Stimulated activated naive B cell treated with anti-CD40 and anti-IgM and Interleukin-4, amounts not matched to agents 10 μg/mL and 1 μg/mL and 100 μg/mL, for 72 hours (primary cell): ENCODE measurements at regions not wholly inside any gene's neighbourhood (a gene's known extent, or its start where the extent isn't known, plus 50 kb on each side); places are given as distances from the start of the nearest gene placed in this dataset.
A peak's percentile ranks its signal among the peaks of the same experiment; 100 is the strongest.
"Not testable (repeated sequence)": the region's sequence is repeated elsewhere in the genome, so short reads cannot be mapped to it uniquely, and the experiment has no call there.

Experiments
- ATAC-seq, 2 donors: fragments of 150-1000 bp; cut with Tn5 transposase; replicated peaks; 2 replicates each; pipeline ENCODE4 v1.10.0; 2021; ENCODE audit warnings: moderate library complexity in 1 of 2
- DNase-seq: peaks from one replicate; pipeline ENCODE4 v3.0.0; 2021
- H3K27ac Mint-ChIP-seq: one replicate; pipeline ENCODE4 v1.8.0; 2022; ENCODE audit warnings: mild to moderate bottlenecking, mixed read lengths
- H3K27me3 Mint-ChIP-seq, 2 donors: one replicate each; pipeline ENCODE4 v1.8.0; 2022; ENCODE audit warnings: mixed read lengths in 2 of 2
- H3K36me3 Mint-ChIP-seq, 2 donors: one replicate each; pipeline ENCODE4 v1.8.0; 2022; ENCODE audit warnings: mixed read lengths in 2 of 2, mild to moderate bottlenecking in 1 of 2
- H3K4me1 Mint-ChIP-seq, 2 donors: one replicate each; pipeline ENCODE4 v1.8.0; 2022; ENCODE audit warnings: mixed read lengths in 2 of 2, mild to moderate bottlenecking in 1 of 2
- H3K4me3 Mint-ChIP-seq, 2 donors: one replicate each; pipeline ENCODE4 v1.8.0; 2022; ENCODE audit warnings: mild to moderate bottlenecking in 2 of 2, mixed read lengths in 2 of 2, moderate library complexity in 1 of 2
- H3K9me3 Mint-ChIP-seq, 2 donors: one replicate each; pipeline ENCODE4 v1.8.0; 2022; ENCODE audit warnings: mixed read lengths in 2 of 2, mild to moderate bottlenecking in 1 of 2

GRCh38 chr1:90864681-90865080 is 147.6 kb upstream of the BARHL2 start:
- no peaks in the 10 kb centered on the region for H3K4me1 Mint-ChIP-seq
- H3K27ac Mint-ChIP-seq = no peak overlapping the region
- ATAC-seq (no peak), DNase-seq (no peak)
- peaks cover 0 to 4% of the 10 kb centered on the region in 2 donors for H3K36me3 Mint-ChIP-seq
- H3K27me3 Mint-ChIP-seq = peaks cover 0 to 6% of the 10 kb centered on the region in 2 donors
- H3K4me3 Mint-ChIP-seq = no peak overlapping the region
- peaks cover 10 to 13% of the 10 kb centered on the region in 2 donors for H3K9me3 Mint-ChIP-seq

GRCh38 chr1:90862782-90863181 is 145.7 kb upstream of the BARHL2 start:
- peaks cover 10 to 13% of the 10 kb centered on the region in 2 donors for H3K9me3 Mint-ChIP-seq
- peaks cover 0 to 4% of the 10 kb centered on the region in 2 donors for H3K36me3 Mint-ChIP-seq
- H3K27me3 Mint-ChIP-seq = peaks cover 0 to 7% of the 10 kb centered on the region in 2 donors
- H3K27ac Mint-ChIP-seq = no peak overlapping the region
- ATAC-seq (no peak), DNase-seq (no peak)
- H3K4me1 Mint-ChIP-seq = no peaks in the 10 kb centered on the region
- H3K4me3 Mint-ChIP-seq = no peak overlapping the region

- not testable (repeated sequence) for H3K4me3 Mint-ChIP-seq, H3K36me3 Mint-ChIP-seq, H3K4me1 Mint-ChIP-seq, H3K27ac Mint-ChIP-seq, DNase-seq, ATAC-seq
- Mint-ChIP-seq H3K27me3 (peaks cover 4 to 14% of the 10 kb centered on the region in 2 donors), H3K9me3 (peaks cover 10 to 13% of the 10 kb centered on the region in 2 donors)
Measured at GRCh38 chr1:90861421-90861820, 144.3 kb upstream of the BARHL2 start.

GRCh38 chr1:90856463-90857007 is 139.4 kb upstream of the BARHL2 start:
- Mint-ChIP-seq H3K27me3 (peaks cover 23 to 47% of the 10 kb centered on the region in 2 donors), H3K27ac (no peak overlapping the region), H3K4me3 (no peak overlapping the region)

GRCh38 chr1:90854397-90854924 is 137.4 kb upstream of the BARHL2 start:
- Mint-ChIP-seq H3K4me3 (no peak overlapping the region), H3K27ac (no peak overlapping the region), H3K36me3 (no peaks in the 10 kb centered on the region), H3K27me3 (peaks cover 30 to 55% of the 10 kb centered on the region in 2 donors), H3K9me3 (no peaks in the 10 kb centered on the region), H3K4me1 (peaks cover 6 to 13% of the 10 kb centered on the region in 2 donors)
- ATAC-seq (no peak), DNase-seq (no peak)

More at GRCh38 chr1:90856463-90857007, 139.4 kb upstream of the BARHL2 start:
- ATAC-seq = no peak
- peaks cover 5 to 7% of the 10 kb centered on the region in 2 donors for H3K9me3 Mint-ChIP-seq
- no peaks in the 10 kb centered on the region for H3K4me1 Mint-ChIP-seq
- no peak for DNase-seq
- H3K36me3 Mint-ChIP-seq = no peaks in the 10 kb centered on the region

GRCh38 chr1:90851711-90852050 is 134.6 kb upstream of the BARHL2 start:
- Mint-ChIP-seq H3K36me3 (no peaks in the 10 kb centered on the region), H3K27me3 (peaks cover 43 to 65% of the 10 kb centered on the region in 2 donors)
- peak in 1 of 2 donors; percentile 3 for ATAC-seq

GRCh38 chr1:90850898-90851710 is 134.0 kb upstream of the BARHL2 start:
- no peaks in the 10 kb centered on the region for H3K9me3 Mint-ChIP-seq
- H3K36me3 Mint-ChIP-seq = no peaks in the 10 kb centered on the region
- peak; percentile 97 to 98 for ATAC-seq
- H3K27me3 Mint-ChIP-seq = peaks cover 40 to 59% of the 10 kb centered on the region in 2 donors
- DNase-seq = peak; percentile 48
- H3K4me1 Mint-ChIP-seq = peaks cover 6 to 13% of the 10 kb centered on the region in 2 donors
- peak overlapping the region; percentile 67 for H3K27ac Mint-ChIP-seq
- peak overlapping the region; percentile 87 to 88 for H3K4me3 Mint-ChIP-seq

More at GRCh38 chr1:90851711-90852050, 134.6 kb upstream of the BARHL2 start:
- Mint-ChIP-seq H3K4me1 (peaks cover 6 to 13% of the 10 kb centered on the region in 2 donors), H3K9me3 (no peaks in the 10 kb centered on the region), H3K4me3 (peak overlapping the region; percentile 87 to 88), H3K27ac (no peak overlapping the region)
- DNase-seq = no peak

- ATAC-seq = no peak
- no peak for DNase-seq
- Mint-ChIP-seq H3K27ac (peak overlapping the region; percentile 67), H3K4me3 (peak overlapping the region; percentile 87 to 88), H3K27me3 (peaks cover 37 to 54% of the 10 kb centered on the region in 2 donors), H3K4me1 (peaks cover 6 to 13% of the 10 kb centered on the region in 2 donors), H3K9me3 (no peaks in the 10 kb centered on the region), H3K36me3 (no peaks in the 10 kb centered on the region)
Measured at GRCh38 chr1:90850181-90850897, 133.2 kb upstream of the BARHL2 start.

GRCh38 chr1:90841473-90841872 is 124.4 kb upstream of the BARHL2 start:
- Mint-ChIP-seq H3K9me3 (peaks cover 0 to under 1% of the 10 kb centered on the region in 2 donors), H3K4me3 (no peak overlapping the region), H3K27ac (no peak overlapping the region), H3K4me1 (peaks cover 6 to 8% of the 10 kb centered on the region in 2 donors), H3K27me3 (peaks cover 76 to 83% of the 10 kb centered on the region in 2 donors), H3K36me3 (no peaks in the 10 kb centered on the region)
- ATAC-seq (no peak), DNase-seq (no peak)

GRCh38 chr1:90840352-90840751 is 123.2 kb upstream of the BARHL2 start:
- H3K4me1 Mint-ChIP-seq = peaks cover 9 to 20% of the 10 kb centered on the region in 2 donors
- H3K9me3 Mint-ChIP-seq = peaks cover 0 to 1% of the 10 kb centered on the region in 2 donors
- H3K27me3 Mint-ChIP-seq = peaks cover 78 to 89% of the 10 kb centered on the region in 2 donors
- ATAC-seq (no peak), DNase-seq (no peak)
- no peak overlapping the region for H3K4me3 Mint-ChIP-seq
- no peaks in the 10 kb centered on the region for H3K36me3 Mint-ChIP-seq
- no peak overlapping the region for H3K27ac Mint-ChIP-seq

- Mint-ChIP-seq H3K4me3 (no peak overlapping the region), H3K36me3 (no peaks in the 10 kb centered on the region), H3K27ac (no peak overlapping the region), H3K9me3 (peaks cover 0 to 1% of the 10 kb centered on the region in 2 donors), H3K4me1 (peaks cover 15 to 30% of the 10 kb centered on the region in 2 donors), H3K27me3 (peaks cover 78 to 89% of the 10 kb centered on the region in 2 donors)
- no peak for ATAC-seq
- DNase-seq = no peak
Measured at GRCh38 chr1:90839323-90839722, 122.2 kb upstream of the BARHL2 start.

GRCh38 chr1:90838720-90839119 is 121.6 kb upstream of the BARHL2 start:
- DNase-seq = no peak
- H3K9me3 Mint-ChIP-seq = peaks cover 0 to 1% of the 10 kb centered on the region in 2 donors
- H3K4me1 Mint-ChIP-seq = peaks cover 19 to 36% of the 10 kb centered on the region in 2 donors
- H3K4me3 Mint-ChIP-seq = no peak overlapping the region
- H3K36me3 Mint-ChIP-seq = no peaks in the 10 kb centered on the region
- H3K27me3 Mint-ChIP-seq = peaks cover 78 to 89% of the 10 kb centered on the region in 2 donors
- no peak for ATAC-seq
- H3K27ac Mint-ChIP-seq = no peak overlapping the region

- Mint-ChIP-seq H3K4me3 (no peak overlapping the region), H3K27ac (no peak overlapping the region), H3K9me3 (peaks cover 0 to 1% of the 10 kb centered on the region in 2 donors), H3K4me1 (peaks cover 22 to 37% of the 10 kb centered on the region in 2 donors), H3K27me3 (peaks cover 81 to 92% of the 10 kb centered on the region in 2 donors), H3K36me3 (no peaks in the 10 kb centered on the region)
- ATAC-seq (no peak), DNase-seq (no peak)
Measured at GRCh38 chr1:90837420-90837819, 120.3 kb upstream of the BARHL2 start.

GRCh38 chr1:90836345-90836679 is 119.2 kb upstream of the BARHL2 start:
- Mint-ChIP-seq H3K27ac (peak overlapping the region; percentile 69), H3K27me3 (peaks cover 83 to 92% of the 10 kb centered on the region in 2 donors), H3K36me3 (no peaks in the 10 kb centered on the region), H3K9me3 (peaks cover 0 to 1% of the 10 kb centered on the region in 2 donors), H3K4me1 (peaks cover 22 to 35% of the 10 kb centered on the region in 2 donors), H3K4me3 (peak overlapping the region; percentile 55 to 65)
- ATAC-seq = no peak
- no peak for DNase-seq
